GM12865 (cell line): ENCODE measurements at regions not wholly inside any gene's neighbourhood (a gene's known extent, or its start where the extent isn't known, plus 50 kb on each side); places are given as distances from the start of the nearest gene placed in this dataset.

Source experiments
- DNase-seq: peaks from one replicate; pipeline ENCODE4 v3.0.0; 2010; ENCODE audit warnings: low read depth
- H3K4me3 ChIP-seq: 2 replicates; pipeline ENCODE4 v1.5.1; 2011; ENCODE audit warnings: mild to moderate bottlenecking, low read depth, low read length, control low read depth
- TF ChIP-seq, protein P1 (sequence below): IDR thresholded peaks from 2 replicates; pipeline ENCODE4 v1.5.1; 2011; ENCODE audit warnings: low read length, control low read depth, low read depth, inconsistent platforms; ENCODE audit not compliant: insufficient read depth; ENCODE audit errors: missing control alignments

DNA sequence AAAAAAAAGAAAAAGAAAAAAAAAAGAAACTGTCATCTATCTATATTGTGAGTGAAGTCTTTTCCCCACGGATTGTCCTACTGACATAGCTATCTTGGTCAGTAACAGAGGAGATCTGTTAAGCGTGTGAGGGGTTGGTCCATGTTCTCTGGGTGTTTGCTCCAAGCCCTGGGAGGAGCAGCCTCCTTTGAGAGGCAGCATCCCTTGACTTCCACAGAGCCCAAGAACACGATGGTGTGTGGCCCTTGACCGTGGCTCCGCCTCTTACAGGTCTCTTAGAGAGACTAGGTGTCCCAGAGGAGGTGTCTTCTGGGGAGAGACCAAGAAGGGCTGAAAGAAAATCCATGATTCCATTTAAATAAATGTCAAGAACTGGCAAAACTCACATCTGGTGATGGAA lies 60.1 kb upstream of the GTSF1L start:
- TF ChIP-seq, protein P1, sequence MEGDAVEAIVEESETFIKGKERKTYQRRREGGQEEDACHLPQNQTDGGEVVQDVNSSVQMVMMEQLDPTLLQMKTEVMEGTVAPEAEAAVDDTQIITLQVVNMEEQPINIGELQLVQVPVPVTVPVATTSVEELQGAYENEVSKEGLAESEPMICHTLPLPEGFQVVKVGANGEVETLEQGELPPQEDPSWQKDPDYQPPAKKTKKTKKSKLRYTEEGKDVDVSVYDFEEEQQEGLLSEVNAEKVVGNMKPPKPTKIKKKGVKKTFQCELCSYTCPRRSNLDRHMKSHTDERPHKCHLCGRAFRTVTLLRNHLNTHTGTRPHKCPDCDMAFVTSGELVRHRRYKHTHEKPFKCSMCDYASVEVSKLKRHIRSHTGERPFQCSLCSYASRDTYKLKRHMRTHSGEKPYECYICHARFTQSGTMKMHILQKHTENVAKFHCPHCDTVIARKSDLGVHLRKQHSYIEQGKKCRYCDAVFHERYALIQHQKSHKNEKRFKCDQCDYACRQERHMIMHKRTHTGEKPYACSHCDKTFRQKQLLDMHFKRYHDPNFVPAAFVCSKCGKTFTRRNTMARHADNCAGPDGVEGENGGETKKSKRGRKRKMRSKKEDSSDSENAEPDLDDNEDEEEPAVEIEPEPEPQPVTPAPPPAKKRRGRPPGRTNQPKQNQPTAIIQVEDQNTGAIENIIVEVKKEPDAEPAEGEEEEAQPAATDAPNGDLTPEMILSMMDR, result no peak
- H3K4me3 ChIP-seq, result no peak overlapping the region
- DNase-seq, result no peak

DNA sequence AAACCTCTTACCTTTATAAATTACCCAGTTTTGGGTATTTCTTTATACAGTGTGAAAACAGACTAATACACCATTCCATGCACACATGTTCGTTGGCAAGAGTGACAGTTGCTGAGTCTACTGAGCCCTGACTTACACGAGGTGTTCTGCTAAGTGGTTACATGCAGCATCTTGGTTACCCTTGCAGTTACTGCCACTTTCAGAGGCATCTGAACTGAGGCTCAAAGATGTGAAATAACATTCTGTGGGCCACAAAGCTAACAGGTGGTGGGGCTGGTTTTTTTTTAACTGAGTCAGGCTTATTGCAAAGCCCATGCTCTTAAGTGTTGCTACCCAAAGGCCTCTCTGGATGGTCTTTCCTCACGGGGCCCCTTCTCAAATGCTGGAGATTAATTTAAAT lies 54.4 kb upstream of the GTSF1L start:
- TF ChIP-seq, protein P1, result no peak
- H3K4me3 ChIP-seq, result no peak overlapping the region
- peak; percentile 25 for DNase-seq

DNA sequence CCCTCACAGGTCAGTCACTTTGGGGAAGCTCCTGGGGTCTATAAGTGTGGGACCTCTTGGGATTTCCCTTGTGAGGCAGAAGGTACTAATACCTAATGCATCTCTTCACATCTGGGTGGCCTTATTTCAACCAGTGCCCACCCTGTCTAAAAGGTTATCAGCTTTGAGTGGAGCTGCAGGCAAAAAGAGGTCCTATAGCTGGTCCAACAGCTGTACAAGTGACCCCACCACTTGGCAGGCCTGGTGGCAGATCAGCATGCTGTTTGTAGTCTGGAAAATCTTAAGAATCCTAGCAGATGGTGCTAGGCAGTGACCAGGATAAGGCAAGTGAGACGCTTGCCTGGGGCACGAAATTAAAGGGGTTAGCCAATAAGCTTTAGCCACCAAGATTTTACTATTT lies 51.6 kb upstream of the GTSF1L start:
- TF ChIP-seq, protein P1, result no peak
- H3K4me3 ChIP-seq, result no peak overlapping the region
- no peak for DNase-seq

- no peak overlapping the region for H3K4me3 ChIP-seq
- DNase-seq, result no peak
- TF ChIP-seq, protein P1, result no peak
Measured at GRCh38 chr20:43776691-43777090, 49.9 kb upstream of the GTSF1L start.
